GM13977 (cell line): ENCODE measurements at regions not wholly inside any gene's neighbourhood (a gene's known extent, or its start where the extent isn't known, plus 50 kb on each side); places are given as distances from the start of the nearest gene placed in this dataset.

ENCODE experiments used
- DNase-seq: peaks from one replicate; pipeline ENCODE4 v3.0.0; 2012; ENCODE audit warnings: low spot score
- in situ Hi-C: fragments of 300-500 bp; cut with MboI; formaldehyde crosslinking; loops from one replicate; pipeline ENCODE4 v1.12.0; 2022; ENCODE audit warnings: low sequenced_read_pairs, low pct_unique_long_range_greater_than_20kb, mixed read lengths, inconsistent platforms; ENCODE audit not compliant: unreplicated experiment
- TF ChIP-seq, protein P1 (sequence below): IDR thresholded peaks from 2 replicates; pipeline ENCODE4 v1.5.1; 2012; ENCODE audit warnings: mild to moderate bottlenecking, control low read depth; ENCODE audit not compliant: insufficient read depth; ENCODE audit errors: extremely low read depth, missing control alignments

DNA sequence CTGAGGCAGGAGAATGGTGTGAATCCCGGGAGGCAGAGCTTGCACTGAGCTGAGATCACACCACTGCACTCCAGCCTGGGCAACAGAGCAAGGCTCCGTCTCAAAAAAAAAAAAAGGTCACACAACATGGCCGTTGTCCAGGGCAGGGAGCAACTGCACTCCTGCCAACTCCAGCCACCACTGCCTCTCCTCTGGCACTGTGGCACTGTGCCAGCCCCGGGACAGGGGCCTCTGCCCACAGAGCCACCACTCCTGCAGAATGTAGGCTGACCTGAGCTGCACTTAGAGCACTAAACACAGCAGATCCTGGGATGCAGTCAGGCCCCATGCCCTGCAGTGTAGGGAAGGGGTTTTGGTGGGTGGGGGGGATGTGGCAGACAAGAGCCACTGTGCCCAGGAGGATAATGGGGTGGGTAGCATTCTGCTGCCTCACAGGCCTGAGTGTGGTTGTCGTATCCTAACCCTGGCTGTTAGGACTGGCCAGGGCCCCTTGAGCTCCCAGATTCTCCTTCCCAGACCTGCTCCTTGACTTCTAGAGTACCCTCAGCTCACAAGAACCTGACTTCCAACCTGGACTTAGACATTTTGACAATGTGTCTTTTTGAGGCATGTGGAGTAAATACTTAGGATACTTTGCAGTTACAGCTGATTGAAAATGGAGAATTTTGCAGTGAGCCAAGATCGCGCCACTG, 69.4 kb upstream of the SH3RF3 start:
- TF ChIP-seq, protein P1, sequence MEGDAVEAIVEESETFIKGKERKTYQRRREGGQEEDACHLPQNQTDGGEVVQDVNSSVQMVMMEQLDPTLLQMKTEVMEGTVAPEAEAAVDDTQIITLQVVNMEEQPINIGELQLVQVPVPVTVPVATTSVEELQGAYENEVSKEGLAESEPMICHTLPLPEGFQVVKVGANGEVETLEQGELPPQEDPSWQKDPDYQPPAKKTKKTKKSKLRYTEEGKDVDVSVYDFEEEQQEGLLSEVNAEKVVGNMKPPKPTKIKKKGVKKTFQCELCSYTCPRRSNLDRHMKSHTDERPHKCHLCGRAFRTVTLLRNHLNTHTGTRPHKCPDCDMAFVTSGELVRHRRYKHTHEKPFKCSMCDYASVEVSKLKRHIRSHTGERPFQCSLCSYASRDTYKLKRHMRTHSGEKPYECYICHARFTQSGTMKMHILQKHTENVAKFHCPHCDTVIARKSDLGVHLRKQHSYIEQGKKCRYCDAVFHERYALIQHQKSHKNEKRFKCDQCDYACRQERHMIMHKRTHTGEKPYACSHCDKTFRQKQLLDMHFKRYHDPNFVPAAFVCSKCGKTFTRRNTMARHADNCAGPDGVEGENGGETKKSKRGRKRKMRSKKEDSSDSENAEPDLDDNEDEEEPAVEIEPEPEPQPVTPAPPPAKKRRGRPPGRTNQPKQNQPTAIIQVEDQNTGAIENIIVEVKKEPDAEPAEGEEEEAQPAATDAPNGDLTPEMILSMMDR: no peak
- in situ Hi-C loops: no loop called here
- DNase-seq: no peak

DNA sequence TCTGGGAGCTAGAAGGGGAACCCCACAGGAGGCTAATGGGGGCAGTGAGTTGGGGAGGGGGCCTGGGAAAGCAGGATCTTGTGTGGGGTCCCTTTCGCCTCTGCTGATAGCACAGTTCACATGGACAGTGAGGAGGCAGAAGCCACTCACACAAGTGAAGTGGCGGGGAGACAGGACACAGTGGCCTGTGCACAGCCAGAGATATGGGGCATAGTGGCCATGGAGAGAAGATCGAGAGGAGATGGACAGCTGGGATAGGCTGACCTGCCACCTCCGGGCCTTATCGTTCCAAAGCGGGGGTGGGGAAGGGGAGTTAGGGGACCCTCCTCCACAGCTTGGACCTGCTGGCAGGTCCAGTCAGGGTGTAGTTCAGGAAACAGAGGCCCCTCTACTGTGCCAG, 69.8 kb upstream of the EDAR start:
- no peak for DNase-seq
- in situ Hi-C loops: no loop called here
- TF ChIP-seq, protein P1: no peak

DNA sequence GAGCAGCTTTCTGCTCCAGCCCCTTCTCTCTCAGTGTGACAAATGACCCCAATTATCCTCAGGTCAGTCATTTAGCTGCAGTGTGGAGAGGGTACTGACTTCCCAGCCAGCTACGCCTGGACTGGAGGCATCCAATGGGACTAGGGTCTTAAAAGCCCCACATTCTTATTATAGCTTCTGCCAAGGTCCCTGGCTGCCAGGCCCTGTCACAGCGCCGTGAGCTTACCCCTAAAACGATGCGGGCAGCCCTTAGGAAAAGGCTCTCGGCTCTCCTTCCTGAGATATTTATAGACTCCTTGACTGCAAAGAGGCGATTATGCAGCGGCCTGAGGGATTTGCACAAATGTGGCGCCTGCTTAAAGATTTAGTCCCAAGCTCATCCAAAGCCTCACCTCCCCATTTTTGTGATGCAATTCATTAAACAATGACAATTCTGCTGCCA, 69.2 kb upstream of the EDAR start:
- TF ChIP-seq, protein P1: no peak
- DNase-seq: no peak
- in situ Hi-C loops: no loop called here

DNA sequence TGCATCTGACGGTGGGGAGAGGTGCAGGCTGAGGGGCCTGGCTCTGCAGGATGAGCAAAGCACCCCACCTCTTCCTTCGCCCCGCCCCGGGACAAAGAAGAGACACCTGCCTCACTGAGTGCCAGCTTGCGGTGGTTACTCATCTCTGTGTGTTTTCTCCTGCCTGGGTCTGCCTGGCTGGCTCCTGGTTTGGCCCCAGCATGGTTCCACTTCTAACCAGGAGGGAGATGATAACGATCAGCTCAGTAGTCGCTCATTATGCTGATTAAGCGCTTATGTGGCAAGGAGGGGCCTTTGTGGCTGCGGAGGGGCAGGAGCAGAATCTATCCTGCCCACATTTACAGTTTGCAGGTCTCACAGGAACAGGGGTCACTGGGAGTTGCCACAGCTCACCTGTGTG, 68.7 kb upstream of the EDAR start:
- in situ Hi-C loops: no loop called here
- TF ChIP-seq, protein P1: no peak
- no peak for DNase-seq

DNA sequence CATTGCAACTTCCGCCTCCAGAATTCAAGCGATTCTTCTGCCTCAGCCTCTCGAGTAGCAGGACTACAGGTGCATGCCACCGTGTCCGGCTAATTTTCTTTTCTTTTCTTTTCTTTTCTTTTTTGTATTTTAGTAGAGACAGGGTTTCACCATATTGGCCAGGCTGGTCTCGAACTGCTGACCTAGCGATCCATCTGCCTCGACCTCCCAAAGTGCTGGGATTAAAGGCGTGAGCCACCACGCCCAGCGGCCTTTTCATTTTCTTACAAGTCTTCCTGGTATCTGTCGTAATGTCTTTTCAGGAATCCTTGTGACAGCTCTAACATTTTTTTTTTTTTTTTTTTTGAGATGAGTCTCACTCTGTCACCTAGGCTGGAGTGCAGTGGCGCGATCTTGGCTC, 66.4 kb upstream of the EDAR start:
- no peak for DNase-seq
- TF ChIP-seq, protein P1: no peak
- in situ Hi-C loops: no loop called here

DNA sequence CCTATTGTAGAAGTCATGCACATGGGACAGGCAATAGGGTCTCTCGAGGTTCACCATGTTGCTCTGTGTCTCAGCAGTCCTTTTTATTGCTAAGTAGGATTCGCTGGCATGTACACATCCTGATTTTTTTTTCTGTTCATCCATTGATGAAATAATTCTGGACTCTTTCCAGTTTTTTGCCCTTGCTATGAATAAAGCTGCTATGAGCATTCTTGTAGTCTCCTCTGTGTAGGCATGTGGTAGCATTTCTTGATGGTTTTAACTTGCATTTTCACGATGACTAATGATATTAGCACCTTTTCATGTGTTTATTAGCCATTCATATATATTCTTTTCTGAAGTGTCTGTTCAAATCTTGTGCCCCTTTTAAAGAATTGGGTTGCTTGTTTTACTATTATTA, 65.8 kb upstream of the EDAR start:
- TF ChIP-seq, protein P1: no peak
- DNase-seq: no peak
- in situ Hi-C loops: no loop called here

DNA sequence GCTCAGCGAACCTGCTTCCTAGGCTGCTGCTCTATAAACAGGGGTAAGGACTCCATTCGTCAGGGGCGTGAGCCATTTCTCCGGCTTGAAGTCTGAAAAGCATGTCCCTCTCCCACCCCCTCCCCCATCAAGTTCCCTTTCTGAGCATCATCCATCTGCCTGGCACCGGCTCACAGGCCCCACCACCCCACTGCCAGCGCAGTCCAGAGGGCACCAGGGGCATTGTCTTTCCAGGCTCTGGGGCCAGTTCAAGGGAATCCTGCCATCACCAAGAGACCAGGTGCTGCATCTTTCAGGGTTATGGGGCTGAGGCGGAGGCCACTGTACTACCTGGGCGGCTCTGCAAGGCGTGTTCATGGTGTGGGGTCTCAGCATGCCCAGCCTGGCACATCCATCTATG, 64.7 kb upstream of the EDAR start:
- TF ChIP-seq, protein P1: no peak
- no peak for DNase-seq
- in situ Hi-C loops: no loop called here
